ENCODE measurements at regions not wholly inside any gene's neighbourhood (a gene's known extent, or its start where the extent isn't known, plus 50 kb on each side); places are given as distances from the start of the nearest gene placed in this dataset.

- no peak for DNase-seq
Observed at GRCh38 chr1:83114136-83114834, 884.6 kb downstream of the TTLL7 start.

DNA sequence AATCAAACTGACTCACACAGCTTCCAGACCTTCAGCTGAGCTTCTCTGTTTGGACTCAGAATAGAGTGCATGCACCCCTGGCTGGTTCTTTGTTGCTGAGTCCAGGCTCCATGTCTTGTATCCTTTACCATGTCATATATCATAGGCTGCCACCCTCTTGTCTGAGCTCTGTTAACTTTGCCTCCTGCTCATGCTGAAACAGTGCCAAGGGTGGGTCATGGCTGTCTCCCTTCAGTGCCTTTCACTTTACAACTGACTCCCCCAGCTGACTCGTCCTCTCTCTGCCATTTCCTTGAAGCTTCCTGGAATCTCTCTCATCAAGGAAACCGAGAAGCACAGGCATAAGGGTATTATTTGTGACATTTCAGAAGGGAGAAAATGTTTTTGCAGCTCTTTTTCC lies 885.3 kb downstream of the TTLL7 start:
- no peak for DNase-seq

- DNase-seq = no peak
Observed at GRCh38 chr1:83112248-83112885, 886.6 kb downstream of the TTLL7 start.

- no peak for DNase-seq
Observed at GRCh38 chr1:83110156-83110555, 888.8 kb downstream of the TTLL7 start.

GRCh38 chr1:83109692-83110091 lies 889.2 kb downstream of the TTLL7 start:
- no peak for DNase-seq

- no peak for DNase-seq
Observed at GRCh38 chr1:83104558-83104957, 894.4 kb downstream of the TTLL7 start.

DNA sequence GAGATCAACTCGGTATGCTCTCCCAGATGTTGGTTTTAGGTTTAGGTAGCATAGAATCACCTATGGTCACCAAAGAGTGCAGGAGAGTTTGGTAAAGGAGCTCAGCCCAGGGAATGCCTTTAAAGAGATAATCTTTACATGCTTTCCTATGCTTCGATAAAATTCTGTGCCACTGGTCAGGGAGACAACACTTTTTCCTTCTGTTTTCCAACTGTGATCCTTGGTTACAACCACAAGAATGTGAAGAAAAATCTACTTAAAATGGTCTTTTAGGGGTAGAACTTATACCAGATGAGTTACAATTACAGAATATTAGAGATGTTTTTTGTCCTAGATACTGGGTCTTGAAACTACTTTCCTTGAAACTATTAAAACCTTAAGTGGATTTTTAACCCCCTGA lies 895.6 kb downstream of the TTLL7 start:
- DNase-seq = no peak

GRCh38 chr1:83102630-83103071 lies 896.3 kb downstream of the TTLL7 start:
- no peak for DNase-seq

GRCh38 chr1:83101406-83101805 lies 897.5 kb downstream of the TTLL7 start:
- no peak for DNase-seq

GRCh38 chr1:83100133-83100532 lies 898.8 kb downstream of the TTLL7 start:
- no peak for DNase-seq

- no peak for DNase-seq
Observed at GRCh38 chr1:83098791-83099190, 900.1 kb downstream of the TTLL7 start.

GRCh38 chr1:83098131-83098530 lies 900.8 kb downstream of the TTLL7 start:
- DNase-seq = no peak

DNA sequence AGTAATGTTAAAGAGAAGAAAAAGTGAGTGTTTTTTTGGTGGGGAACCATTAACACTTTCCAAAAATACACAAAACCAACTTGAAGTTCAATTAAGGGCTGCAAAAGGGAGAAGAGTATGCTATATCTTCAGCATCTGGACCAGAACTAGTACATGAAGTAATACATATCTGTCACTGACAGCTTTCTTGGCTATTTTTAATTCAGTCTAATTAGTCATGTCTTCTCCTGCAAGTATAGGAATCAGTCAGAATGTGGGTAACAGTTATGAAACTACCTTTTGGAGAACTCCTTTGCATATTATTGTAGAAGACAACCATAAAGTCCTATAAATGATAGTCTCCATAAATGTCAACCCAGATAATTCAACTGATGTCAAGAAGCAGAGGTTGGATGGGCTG lies 901.2 kb downstream of the TTLL7 start:
- no peak for DNase-seq

GRCh38 chr1:83095570-83095969 lies 903.4 kb downstream of the TTLL7 start:
- DNase-seq = no peak

DNA sequence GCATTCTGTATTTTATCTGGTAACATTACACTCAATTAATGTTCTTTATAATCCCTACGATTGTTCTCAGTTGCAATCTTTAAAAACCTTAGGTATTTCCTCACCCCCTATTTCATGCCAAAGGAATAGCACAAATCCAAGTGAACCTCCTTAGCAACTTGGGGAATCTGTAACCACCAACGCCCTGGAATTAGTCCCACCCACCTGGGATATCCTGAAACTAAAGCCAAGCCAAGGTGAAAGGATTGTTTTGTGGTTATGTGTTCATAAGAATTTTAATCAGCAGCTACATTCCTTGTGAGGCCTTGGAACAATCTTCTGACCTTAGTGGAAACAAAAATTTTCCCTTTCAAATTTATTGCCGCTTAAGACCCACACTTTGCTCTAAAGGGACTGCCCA lies 908.7 kb downstream of the TTLL7 start:
- DNase-seq = no peak

- no peak for DNase-seq
Observed at GRCh38 chr1:83087851-83088250, 911.1 kb downstream of the TTLL7 start.

DNA sequence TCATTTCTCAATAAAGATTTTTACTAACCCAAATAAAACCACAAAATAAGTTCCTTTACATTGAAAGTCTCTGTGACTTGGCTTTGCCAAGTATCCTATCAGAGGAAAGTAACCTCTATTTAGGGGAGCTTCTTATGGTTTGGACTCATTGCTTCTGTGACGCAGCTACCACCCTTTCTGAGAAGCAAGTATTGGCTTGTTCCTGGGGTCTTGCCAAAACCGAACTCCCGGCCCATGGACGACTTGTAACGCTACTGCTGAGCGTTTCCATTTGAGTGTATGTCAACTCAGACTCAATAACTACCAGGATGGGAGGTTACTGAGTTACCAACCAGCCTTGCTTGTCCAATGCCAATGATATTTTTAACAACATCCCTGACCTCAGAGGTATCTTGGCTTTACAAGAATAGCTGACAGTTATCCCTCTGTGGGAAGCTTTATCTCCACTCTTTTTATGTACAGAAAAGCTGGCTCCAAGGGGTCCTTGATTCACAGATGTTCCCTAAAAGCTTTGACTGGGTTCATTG lies 911.9 kb downstream of the TTLL7 start:
- no peak for DNase-seq

- DNase-seq = no peak
Observed at GRCh38 chr1:83086346-83086745, 912.6 kb downstream of the TTLL7 start.

DNA sequence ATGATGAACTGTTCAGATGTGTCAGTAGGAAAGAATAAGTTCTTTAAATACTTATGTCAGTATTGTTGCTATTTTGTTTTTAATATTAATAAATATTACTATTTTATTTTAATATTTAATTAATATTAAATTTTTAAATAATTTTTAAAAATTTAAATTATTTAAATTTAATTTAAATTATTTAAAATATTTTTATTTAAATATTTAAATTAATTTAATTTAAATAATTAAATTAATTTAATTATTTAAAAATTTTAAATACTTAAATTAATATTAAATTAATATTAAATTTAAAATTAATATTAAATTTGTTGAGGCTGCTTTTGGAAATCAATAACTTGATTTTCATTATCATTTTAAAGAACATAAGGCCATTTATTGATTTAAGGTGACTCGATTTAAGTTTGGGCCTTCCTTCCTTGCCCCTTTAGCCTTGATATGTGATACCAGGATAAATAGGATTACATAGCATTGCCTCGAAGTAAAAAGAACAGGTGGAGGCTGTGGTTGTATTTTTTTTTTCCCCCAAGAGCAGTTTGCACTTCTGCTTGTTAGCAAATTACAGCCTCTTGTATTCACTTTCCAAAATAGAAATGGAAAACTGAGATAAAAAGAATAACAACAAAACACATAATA lies 915.2 kb downstream of the TTLL7 start:
- no peak for DNase-seq

DNA sequence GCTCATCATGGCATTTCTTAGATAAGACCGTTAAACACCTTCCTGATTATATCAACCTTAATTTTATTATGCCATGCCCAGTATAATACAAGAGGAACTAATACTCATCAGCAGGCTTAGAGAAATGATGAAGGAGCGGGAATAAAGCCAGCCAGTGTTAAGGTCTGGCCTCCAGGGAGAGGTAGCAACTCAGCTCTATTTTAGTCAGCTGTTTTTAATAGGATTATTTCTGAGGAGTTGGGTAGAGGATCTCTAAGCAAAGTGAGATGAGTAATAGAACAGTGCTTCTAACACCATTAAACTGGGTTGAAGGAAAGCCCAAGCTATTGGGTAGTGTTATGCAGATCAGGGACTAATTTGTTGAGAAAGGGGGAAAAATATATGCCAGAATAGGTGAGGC lies 921.5 kb downstream of the TTLL7 start:
- no peak for DNase-seq

- DNase-seq = no peak
Observed at GRCh38 chr1:83075107-83075506, 923.8 kb downstream of the TTLL7 start.

DNA sequence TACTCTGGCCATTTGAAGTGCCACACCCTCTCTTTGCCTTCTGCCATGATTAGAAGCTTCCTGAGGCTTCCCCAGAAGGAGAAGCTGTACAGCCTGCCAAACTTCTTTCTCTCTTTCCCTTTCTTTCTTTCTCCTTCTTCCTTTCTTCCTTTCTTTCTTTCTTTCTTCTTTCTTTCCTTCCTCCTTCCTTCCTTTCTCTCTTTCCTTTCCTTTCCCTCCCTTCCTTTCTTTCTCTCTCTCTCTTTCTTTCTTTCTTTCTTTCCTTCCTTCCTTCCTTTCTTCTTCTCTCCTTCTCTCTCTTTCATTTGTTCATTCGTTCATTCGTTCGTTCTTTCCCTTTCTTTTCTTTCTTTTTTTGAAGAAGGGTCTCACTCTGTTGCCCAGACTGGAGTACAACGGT lies 931.0 kb downstream of the TTLL7 start:
- DNase-seq = no peak

- DNase-seq = no peak
Observed at GRCh38 chr1:83065952-83066727, 932.8 kb downstream of the TTLL7 start.

Measured in NCI-H2081 treated with DMSO at 0.1 percent for 48 hours (cell line).